GM23338 (cell line): ENCODE measurements at regions not wholly inside any gene's neighbourhood (a gene's known extent, or its start where the extent isn't known, plus 50 kb on each side); places are given as distances from the start of the nearest gene placed in this dataset.

Experiments used
- ATAC-seq: fragments of 200-7000 bp; cut with Tn5 transposase; 3 replicates; pipeline ENCODE4 v1.9.1; 2020
- DNase-seq: peaks from one replicate; pipeline ENCODE4 v3.0.0-alpha.2; 2015; ENCODE audit warnings: low spot score
- H2AFZ ChIP-seq: fragments of 200-600 bp; sonication (generic); 2 replicates; pipeline ENCODE4 v1.8.0; 2016; ENCODE audit warnings: antibody characterized with exemption, mild to moderate bottlenecking, moderate library complexity
- H3F3A ChIP-seq: fragments of 200-600 bp; sonication (generic); replicated peaks from 2 replicates; pipeline ENCODE4 v1.8.0; 2017; ENCODE audit warnings: antibody characterized with exemption, mixed run types, low read depth
- H3K27ac ChIP-seq: fragments of 200-600 bp; sonication (generic); 2 replicates; pipeline ENCODE4 v1.6.1; 2016; ENCODE audit warnings: low read depth
- H3K27me3 ChIP-seq: fragments of 200-600 bp; sonication (generic); 2 replicates; pipeline ENCODE4 v1.8.0; 2016; ENCODE audit warnings: mild to moderate bottlenecking, mixed run types, moderate library complexity; ENCODE audit not compliant: insufficient read depth
- H3K36me3 ChIP-seq: fragments of 200-600 bp; sonication (generic); 2 replicates; pipeline ENCODE4 v1.8.0; 2016; ENCODE audit warnings: mild to moderate bottlenecking; ENCODE audit not compliant: insufficient read depth
- H3K4me1 ChIP-seq: fragments of 200-600 bp; sonication (generic); 2 replicates; pipeline ENCODE4 v1.8.0; 2016; ENCODE audit warnings: mild to moderate bottlenecking, moderate library complexity; ENCODE audit not compliant: insufficient read depth
- H3K4me2 ChIP-seq: fragments of 200-600 bp; sonication (generic); 2 replicates; pipeline ENCODE4 v1.7.1; 2017; ENCODE audit warnings: mixed run types
- H3K4me3 ChIP-seq: fragments of 200-600 bp; sonication (generic); 2 replicates; pipeline ENCODE4 v1.6.1; 2016; ENCODE audit warnings: mixed run types
- H3K79me2 ChIP-seq: fragments of 200-600 bp; sonication (generic); replicated peaks from 2 replicates; pipeline ENCODE4 v1.8.0; 2017; ENCODE audit warnings: mild to moderate bottlenecking; ENCODE audit not compliant: insufficient read depth
- H3K9me2 ChIP-seq: fragments of 200-600 bp; sonication (generic); 2 replicates; pipeline ENCODE4 v1.8.0; 2017; ENCODE audit not compliant: insufficient read depth
- H4K20me1 ChIP-seq: fragments of 200-600 bp; sonication (generic); replicated peaks from 2 replicates; pipeline ENCODE4 v1.8.0; 2017; ENCODE audit warnings: mild to moderate bottlenecking; ENCODE audit not compliant: insufficient read depth
- H3K27ac Mint-ChIP-seq: 2 replicates; pipeline ENCODE4 v1.8.0; 2020; ENCODE audit warnings: inconsistent platforms, mild to moderate bottlenecking, moderate library complexity, mixed read lengths
- H3K27me3 Mint-ChIP-seq: 3 replicates; pipeline ENCODE4 v1.8.0; 2022; ENCODE audit warnings: low read depth, mild to moderate bottlenecking, moderate library complexity, mixed read lengths, inconsistent platforms; ENCODE audit not compliant: insufficient read depth, poor library complexity
- H3K36me3 Mint-ChIP-seq: 3 replicates; pipeline ENCODE4 v1.8.0; 2021; ENCODE audit warnings: low read depth, mild to moderate bottlenecking, inconsistent platforms, moderate library complexity, mixed read lengths
- H3K4me1 Mint-ChIP-seq: 3 replicates; pipeline ENCODE4 v1.8.0; 2020; ENCODE audit warnings: mild to moderate bottlenecking, inconsistent platforms, mixed read lengths
- H3K4me3 Mint-ChIP-seq: 3 replicates; pipeline ENCODE4 v1.8.0; 2021; ENCODE audit warnings: moderate library complexity, mild to moderate bottlenecking, inconsistent platforms, mixed read lengths
- H3K9me3 Mint-ChIP-seq: 3 replicates; pipeline ENCODE4 v1.8.0; 2020; ENCODE audit warnings: moderate library complexity, mild to moderate bottlenecking, inconsistent platforms, mixed read lengths
- CREB1 ChIP-seq: fragments of 250-450 bp; sonication (Bioruptor Pico); IDR thresholded peaks from 2 replicates; pipeline ENCODE4 v1.5.0; 2020; ENCODE audit warnings: low read depth, mild to moderate bottlenecking, moderate library complexity
- CTCF ChIP-seq, 2 experiments: fragments of 200-600 bp in 1 of 2; sonication (generic) in 1 of 2; conservative IDR thresholded peaks; 2 replicates each; pipeline versions ENCODE4 v1.5.1 to v1.6.1; 2016 to 2017; ENCODE audit warnings: antibody characterized with exemption in 2 of 2, low read depth in 2 of 2, mild to moderate bottlenecking in 2 of 2, moderate library complexity in 1 of 2
- ETS1 ChIP-seq: IDR thresholded peaks from 2 replicates; pipeline ENCODE4 v1.6.1; 2016; ENCODE audit warnings: antibody characterized with exemption
- EZH2 ChIP-seq: fragments of 200-600 bp; sonication (generic); IDR thresholded peaks from one replicate; pipeline ENCODE4 v1.8.0; 2017; ENCODE audit warnings: antibody characterized with exemption, mild to moderate bottlenecking, low read depth; ENCODE audit not compliant: unreplicated experiment
- EZH2phosphoT487 ChIP-seq: fragments of 200-600 bp; sonication (generic); IDR thresholded peaks from one replicate; pipeline ENCODE4 v1.8.1; 2018; ENCODE audit warnings: antibody characterized with exemption; ENCODE audit not compliant: unreplicated experiment
- JUNB ChIP-seq: IDR thresholded peaks from one replicate; pipeline ENCODE4 v1.6.1; 2016; ENCODE audit warnings: antibody characterized with exemption; ENCODE audit not compliant: unreplicated experiment
- NANOG ChIP-seq: IDR thresholded peaks from 2 replicates; pipeline ENCODE4 v1.6.1; 2016; ENCODE audit warnings: antibody characterized with exemption, borderline replicate concordance
- POLR2AphosphoS5 ChIP-seq: IDR thresholded peaks from 2 replicates; pipeline ENCODE4 v1.6.1; 2016; ENCODE audit warnings: antibody characterized with exemption, low read depth
- REST ChIP-seq: IDR thresholded peaks from one replicate; pipeline ENCODE4 v1.6.1; 2018; ENCODE audit warnings: antibody characterized with exemption; ENCODE audit not compliant: unreplicated experiment
- STAT1 ChIP-seq: IDR thresholded peaks from one replicate; pipeline ENCODE4 v1.6.1; 2016; ENCODE audit warnings: antibody characterized with exemption; ENCODE audit not compliant: unreplicated experiment
- ZNF331 ChIP-seq: fragments of 250-450 bp; sonication (Bioruptor Pico); IDR thresholded peaks from 2 replicates; pipeline ENCODE4 v1.5.0; 2020; ENCODE audit warnings: low read depth, mild to moderate bottlenecking, moderate library complexity

GRCh38 chr2:237179161-237179560 is 93.5 kb downstream of the COPS8 start (continued):
- TF ChIP-seq STAT1 (no peak), POLR2AphosphoS5 (no peak), EZH2 (no peak), NANOG (no peak)

- H3K36me3 Mint-ChIP-seq: no peaks in the 10 kb centered on the region; the same call in 2 of the 3 replicates
- H3K27me3 ChIP-seq: no peaks in the 10 kb centered on the region
- H3K9me2 ChIP-seq: peaks cover 8% of the 10 kb centered on the region; the same call in 1 of the 2 replicates
- H2AFZ ChIP-seq: no peak overlapping the region
- no peak overlapping the region for H3K4me3 ChIP-seq
- H3K4me1 Mint-ChIP-seq: no peaks in the 10 kb centered on the region
- ATAC-seq (no peak), DNase-seq (no peak)
- H3K9me3 Mint-ChIP-seq: no peaks in the 10 kb centered on the region; the same call in 2 of the 3 replicates
- no peak for TF ChIP-seq POLR2AphosphoS5
- TF ChIP-seq REST: no peak
- no peak for TF ChIP-seq EZH2phosphoT487
- TF ChIP-seq NANOG: no peak
- no peak for TF ChIP-seq ZNF331 (CRISPR knock-in tag)
- no peak overlapping the region for H3K27ac Mint-ChIP-seq
- H3K79me2 ChIP-seq: no peaks in the 10 kb centered on the region
- no peaks in the 10 kb centered on the region for H3K36me3 ChIP-seq
- H3K4me2 ChIP-seq: no peak overlapping the region
- no peaks in the 10 kb centered on the region for H4K20me1 ChIP-seq
- H3K4me3 Mint-ChIP-seq: no peak overlapping the region
- peaks cover 2% of the 10 kb centered on the region for H3K27me3 Mint-ChIP-seq
- H3F3A ChIP-seq: no peaks in the 10 kb centered on the region
- no peak overlapping the region for H3K27ac ChIP-seq
- no peaks in the 10 kb centered on the region for H3K4me1 ChIP-seq
These were observed 94.5 kb downstream of the COPS8 start for GRCh38 chr2:237180187-237180586.

- ATAC-seq (no peak), DNase-seq (no peak)
- H3K27me3 Mint-ChIP-seq: peaks cover 2% of the 10 kb centered on the region
- no peaks in the 10 kb centered on the region for H3K4me1 Mint-ChIP-seq
- Histone ChIP-seq H3K9me2 (peaks cover 8% of the 10 kb centered on the region; the same call in 1 of the 2 replicates), H2AFZ (no peak overlapping the region), H4K20me1 (no peaks in the 10 kb centered on the region), H3K27ac (no peak overlapping the region), H3F3A (no peaks in the 10 kb centered on the region), H3K4me2 (no peak overlapping the region), H3K27me3 (no peaks in the 10 kb centered on the region), H3K4me1 (no peaks in the 10 kb centered on the region), H3K36me3 (no peaks in the 10 kb centered on the region), H3K79me2 (no peaks in the 10 kb centered on the region), H3K4me3 (no peak overlapping the region)
- no peaks in the 10 kb centered on the region for H3K9me3 Mint-ChIP-seq
- no peak overlapping the region for H3K4me3 Mint-ChIP-seq
- no peaks in the 10 kb centered on the region for H3K36me3 Mint-ChIP-seq
- H3K27ac Mint-ChIP-seq: no peak overlapping the region
- TF ChIP-seq EZH2phosphoT487 (no peak), NANOG (no peak), REST (no peak), ETS1 (no peak), ZNF331 (CRISPR knock-in tag) (no peak), CREB1 (no peak), CTCF (conservative IDR thresholded peaks at IDR 0.05; ENCODE audit: low read depth in 2 of 2) (no peak), POLR2AphosphoS5 (no peak), JUNB (no peak)
These were observed 95.3 kb downstream of the COPS8 start for GRCh38 chr2:237180987-237181386.
